NCI-H187 treated with DMSO at 0.1 percent for 48 hours (cell line): ENCODE measurements at regions not wholly inside any gene's neighbourhood (a gene's known extent, or its start where the extent isn't known, plus 50 kb on each side); places are given as distances from the start of the nearest gene placed in this dataset.

Source experiments
- DNase-seq: peaks from one replicate; lab custom pipeline; 2025; lab: John Stamatoyannopoulos, UW

DNA sequence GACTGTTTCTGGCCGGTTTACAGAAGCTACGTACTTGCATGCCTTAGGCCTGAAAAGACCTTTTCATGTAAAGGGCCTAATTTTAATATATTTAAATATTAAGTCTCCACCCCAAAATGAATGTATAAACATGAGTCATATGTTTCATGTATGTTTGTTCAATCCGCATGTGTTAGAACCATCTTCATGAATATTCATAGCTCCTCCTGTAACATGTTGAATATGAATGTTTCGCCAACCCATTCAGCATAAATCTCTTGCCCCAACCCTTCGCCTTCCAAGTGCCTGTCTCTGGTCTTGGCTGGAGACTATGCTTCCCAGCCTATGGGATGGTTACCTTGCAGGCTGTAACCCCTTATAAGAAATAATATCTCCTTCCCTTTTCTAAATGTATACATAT lies 212.5 kb downstream of the SCG2 start:
- no peak for DNase-seq

DNA sequence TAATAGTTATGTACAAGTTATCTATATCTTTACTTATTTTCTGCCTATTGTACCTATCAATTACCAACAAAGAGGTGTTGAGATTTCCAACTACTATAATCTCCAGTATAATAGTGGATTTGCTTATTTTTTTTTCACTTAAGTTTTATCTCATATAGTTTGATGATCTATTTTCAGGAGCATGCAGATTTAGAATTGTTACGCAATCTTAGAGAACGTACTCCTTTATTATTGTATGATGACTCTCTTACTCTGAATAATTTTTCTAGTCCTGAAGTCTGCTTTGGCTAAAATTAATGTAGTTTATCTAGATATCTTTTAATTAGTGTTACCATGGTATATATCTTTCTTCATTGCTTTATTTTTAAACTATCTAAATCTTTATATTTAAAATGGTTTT lies 205.2 kb downstream of the SCG2 start:
- no peak for DNase-seq

GRCh38 chr2:223399357-223399957 lies 202.7 kb downstream of the SCG2 start:
- DNase-seq: no peak

DNA sequence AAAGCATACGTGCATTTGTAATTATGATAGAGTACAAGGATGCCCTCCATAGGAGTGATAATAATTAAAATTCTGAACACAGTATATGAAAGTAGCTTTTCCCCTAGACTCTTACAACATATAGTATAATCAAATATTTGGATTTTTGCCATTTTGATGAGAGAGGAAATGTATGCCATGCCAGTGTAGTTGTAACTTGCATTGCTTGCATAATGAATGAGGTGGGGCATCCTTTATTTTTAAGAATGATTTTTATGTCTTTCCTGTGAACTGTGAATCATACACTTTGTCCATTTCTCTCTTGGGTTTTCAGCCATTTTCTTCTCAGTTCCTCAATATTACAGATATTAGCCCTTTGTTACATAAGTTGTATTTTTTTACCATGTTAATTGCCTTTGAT lies 197.5 kb downstream of the SCG2 start:
- DNase-seq: no peak

DNA sequence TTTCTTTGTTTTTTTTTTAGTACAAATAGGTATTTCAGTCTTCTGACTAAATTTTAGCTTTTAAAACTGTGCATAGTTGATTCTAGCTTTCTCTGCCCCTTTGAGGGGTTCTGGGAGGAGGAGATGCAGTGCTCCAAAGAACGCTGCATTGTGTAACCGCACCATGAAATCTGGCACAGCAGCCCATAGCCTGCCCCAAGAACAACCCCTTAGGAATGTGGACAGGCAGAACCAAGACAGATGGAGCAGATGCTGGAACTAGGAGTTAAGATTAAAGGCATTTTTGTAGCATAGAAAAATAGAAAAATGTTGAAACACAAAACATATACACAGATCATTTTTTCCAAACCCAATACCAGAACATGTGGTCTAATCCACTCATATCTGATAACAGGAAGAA lies 187.5 kb downstream of the SCG2 start:
- no peak for DNase-seq

DNA sequence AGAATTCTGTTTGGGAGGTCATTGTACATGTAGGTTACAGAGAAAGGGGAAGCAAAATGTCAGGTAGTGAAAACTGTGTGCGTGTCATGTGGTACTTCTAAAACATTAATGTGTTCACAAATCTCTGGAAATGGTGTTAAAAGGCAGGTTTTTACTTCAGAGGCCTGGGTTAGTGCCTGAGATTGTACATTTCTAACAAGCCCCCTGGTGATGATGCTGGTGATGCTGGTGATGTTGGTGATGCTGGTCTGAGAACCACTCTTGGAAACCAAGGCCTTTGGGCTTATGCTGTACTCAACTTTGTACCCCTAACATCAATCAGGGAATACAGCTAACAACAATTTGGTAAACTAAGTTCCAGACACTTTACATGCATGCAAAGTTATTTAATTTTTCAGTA lies 187.1 kb downstream of the SCG2 start:
- no peak for DNase-seq

DNA sequence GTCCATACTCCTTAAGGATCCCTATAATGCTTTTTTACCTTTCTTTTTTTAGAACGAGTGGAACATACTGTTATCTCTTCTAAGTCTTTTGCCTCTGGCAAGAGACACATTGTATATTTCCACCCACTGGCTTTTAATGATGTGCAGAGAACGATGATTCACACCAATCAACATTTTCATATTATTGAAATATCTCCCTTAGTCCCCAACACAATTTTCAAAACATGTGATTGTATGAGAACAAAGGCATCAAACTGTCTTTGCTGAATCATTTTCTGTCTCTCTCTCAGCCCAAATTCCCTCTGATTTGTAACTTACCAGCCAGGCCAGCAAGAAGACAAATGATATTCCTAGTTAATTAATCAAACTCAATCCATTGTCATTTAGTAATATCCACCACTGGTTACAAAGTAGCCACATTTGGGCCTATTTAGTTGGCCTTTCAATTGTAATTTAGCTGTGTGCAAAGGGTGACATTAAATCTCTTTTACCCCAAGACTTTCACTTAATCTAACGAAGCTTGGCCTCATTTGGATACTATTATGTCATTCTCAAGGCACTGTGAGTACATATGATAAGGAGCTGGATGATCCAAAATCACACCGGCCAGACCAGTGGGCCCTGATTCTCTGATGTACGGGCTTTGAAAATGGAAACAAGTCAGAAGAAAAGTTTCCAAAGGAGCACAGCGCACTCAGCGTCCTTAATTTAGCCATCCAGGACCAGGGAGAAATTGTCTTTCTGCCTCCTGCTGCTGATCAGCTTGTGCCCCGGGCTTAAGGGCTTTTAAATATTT lies 185.1 kb downstream of the SCG2 start:
- DNase-seq: no peak

- no peak for DNase-seq
Measured at GRCh38 chr2:223418131-223418530, 184.0 kb downstream of the SCG2 start.

GRCh38 chr2:223418604-223419199 lies 183.5 kb downstream of the SCG2 start:
- no peak for DNase-seq

GRCh38 chr2:223420048-223420447 lies 182.1 kb downstream of the SCG2 start:
- DNase-seq: no peak

GRCh38 chr2:223431479-223431878 lies 170.7 kb downstream of the SCG2 start:
- no peak for DNase-seq

GRCh38 chr2:223433461-223433860 lies 168.7 kb downstream of the SCG2 start:
- no peak for DNase-seq

DNA sequence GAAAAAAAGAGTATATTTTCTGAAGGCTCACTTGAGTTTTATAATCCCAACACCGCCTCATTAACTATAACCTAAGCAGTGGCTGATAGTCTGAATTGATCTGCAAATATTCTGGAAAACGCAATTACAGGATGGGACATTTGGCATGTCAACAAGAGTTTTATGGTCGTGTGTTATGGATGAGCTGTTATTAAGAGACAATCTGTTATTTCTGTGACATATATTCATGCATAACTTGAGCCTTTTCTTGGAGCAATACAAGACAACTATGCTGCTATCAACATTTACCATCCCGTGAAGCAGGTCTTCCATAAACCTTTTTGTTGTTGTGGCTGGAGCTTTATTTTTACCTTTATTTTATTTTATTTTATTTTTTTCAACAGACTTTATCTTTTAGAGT lies 164.4 kb downstream of the SCG2 start:
- DNase-seq: no peak

GRCh38 chr2:223439184-223439583 lies 163.0 kb downstream of the SCG2 start:
- DNase-seq: no peak

DNA sequence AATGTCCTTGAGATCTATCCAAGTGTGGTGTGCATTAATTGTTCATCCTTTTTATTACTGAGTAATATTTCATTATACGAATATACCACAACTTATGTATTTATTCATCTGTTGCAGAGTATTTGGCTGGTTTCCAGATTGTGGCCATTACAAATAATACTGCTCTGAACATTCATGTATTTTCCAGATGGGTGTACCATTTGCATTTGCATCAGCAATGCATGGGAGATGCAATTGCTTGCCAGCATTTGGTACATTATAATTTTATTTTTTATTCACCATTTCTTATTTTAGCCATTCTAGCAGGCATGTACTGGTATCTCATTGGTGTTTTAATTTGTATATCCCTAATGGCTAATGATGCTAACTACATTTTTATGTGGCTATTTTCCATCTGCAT lies 162.4 kb downstream of the SCG2 start:
- no peak for DNase-seq

- no peak for DNase-seq
Measured at GRCh38 chr2:223442847-223443246, 159.3 kb downstream of the SCG2 start.

- no peak for DNase-seq
Measured at GRCh38 chr2:223450246-223450645, 151.9 kb downstream of the SCG2 start.

- no peak for DNase-seq
Measured at GRCh38 chr2:223457301-223457700, 144.9 kb downstream of the SCG2 start.

- no peak for DNase-seq
Measured at GRCh38 chr2:223459328-223459939, 142.7 kb downstream of the SCG2 start.

DNA sequence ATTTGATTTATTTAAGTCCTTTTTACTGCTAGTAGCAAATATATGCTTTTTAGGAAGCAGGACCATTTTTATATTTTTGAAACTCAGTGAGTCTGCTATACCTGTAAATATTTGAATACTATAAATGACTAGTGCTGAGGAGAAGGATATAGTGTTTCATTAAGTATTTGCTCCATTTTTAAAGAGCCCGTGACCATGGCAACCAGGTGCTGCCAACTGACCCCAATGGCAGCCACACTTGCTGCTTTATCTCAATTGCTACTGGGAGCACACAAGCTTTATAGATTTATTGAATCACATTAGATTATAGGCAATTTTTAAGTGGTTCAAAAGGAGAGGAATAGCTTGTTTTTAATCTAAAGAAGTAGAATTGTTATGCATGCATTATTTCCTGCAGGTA lies 142.0 kb downstream of the SCG2 start:
- DNase-seq: no peak

DNA sequence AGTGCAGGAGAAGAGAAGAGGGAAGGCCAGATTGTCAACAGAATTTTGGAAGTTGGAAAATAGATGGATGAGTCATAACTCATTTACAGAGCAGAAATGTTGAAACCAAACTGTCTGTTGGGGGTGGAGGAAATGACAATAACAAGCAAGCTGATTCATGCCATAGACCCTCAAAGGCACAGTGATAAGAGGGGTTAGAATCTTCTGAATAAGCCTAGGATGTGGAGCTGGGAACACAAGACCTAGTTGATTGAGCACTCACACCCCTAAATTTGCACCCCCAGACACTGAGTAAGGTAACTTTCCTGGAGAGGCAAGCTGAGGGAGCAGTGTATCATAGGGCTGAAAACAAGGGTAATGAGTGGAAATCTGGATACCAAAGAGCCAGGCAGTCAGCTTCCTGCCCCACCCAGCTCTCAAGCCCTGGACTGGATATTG lies 141.4 kb downstream of the SCG2 start:
- no peak for DNase-seq

DNA sequence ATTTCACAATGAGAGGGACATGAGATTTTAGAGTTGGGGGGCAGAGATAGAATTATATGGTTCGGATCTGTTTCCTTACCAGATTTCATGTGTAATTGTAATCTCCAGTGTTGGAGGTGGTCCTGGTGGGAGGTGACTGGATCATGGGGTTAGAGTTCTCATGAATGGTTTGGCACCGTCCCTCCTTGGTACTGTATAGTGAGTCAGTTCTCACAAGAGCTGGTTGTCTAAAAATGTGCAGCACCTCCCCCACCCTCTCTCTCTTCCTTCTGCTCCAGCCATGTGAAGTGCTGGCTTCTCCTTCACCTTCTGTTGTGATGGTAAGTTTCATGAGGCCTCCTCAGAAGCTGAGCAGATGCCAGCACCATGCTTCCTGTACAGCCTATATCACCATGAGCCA lies 138.1 kb downstream of the SCG2 start:
- DNase-seq: no peak

DNA sequence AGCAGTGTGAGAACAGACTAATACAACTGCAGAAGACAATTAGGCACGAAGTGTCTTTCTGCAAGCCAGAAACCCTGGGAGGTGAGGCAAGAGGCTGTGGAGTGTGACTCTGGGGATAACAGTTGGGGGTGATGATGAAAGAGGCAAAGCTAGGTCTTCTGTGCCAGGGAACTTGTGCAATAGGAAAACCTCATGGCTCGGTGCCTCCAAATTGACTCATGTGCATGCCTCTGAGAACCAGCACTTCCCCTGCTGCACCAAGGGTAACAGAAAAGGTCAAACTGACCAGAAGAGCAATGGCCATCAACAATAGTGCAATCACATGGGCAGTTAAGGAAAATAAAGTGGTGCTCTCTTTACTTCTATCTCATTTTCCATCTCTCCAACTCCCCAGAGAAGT lies 136.4 kb downstream of the SCG2 start:
- DNase-seq: no peak
